WTC11 (cell line): ENCODE measurements at regions not wholly inside any gene's neighbourhood (a gene's known extent, or its start where the extent isn't known, plus 50 kb on each side); places are given as distances from the start of the nearest gene placed in this dataset.

Source experiments
- ATAC-seq: fragments of 200-7000 bp; cut with Tn5 transposase; 2 replicates; pipeline ENCODE4 v1.10.0; 2021; ENCODE audit warnings: mild to moderate bottlenecking, moderate library complexity
- CTCF ChIA-PET: fragments of 300-600 bp; sonication (Branson Sonifier 250); formaldehyde crosslinking; loops from one replicate; lab custom pipeline; 2021; ENCODE audit warnings: antibody characterized with exemption; lab: Charles Lee
- POLR2A ChIA-PET: fragments of 350-600 bp; sonication (Branson Sonifier 250); formaldehyde crosslinking; loops from one replicate; lab custom pipeline; 2021; ENCODE audit warnings: antibody characterized with exemption; lab: Charles Lee
- DNase-seq: peaks from one replicate; pipeline ENCODE4 v3.0.0; 2021; ENCODE audit warnings: low spot score
- H3K27ac Mint-ChIP-seq: 2 replicates; pipeline ENCODE4 v1.8.0; 2021; ENCODE audit warnings: mixed read lengths
- H3K27me3 Mint-ChIP-seq: 2 replicates; pipeline ENCODE4 v1.8.0; 2021; ENCODE audit warnings: low read depth, mild to moderate bottlenecking, moderate library complexity, mixed read lengths
- H3K36me3 Mint-ChIP-seq: 2 replicates; pipeline ENCODE4 v1.8.0; 2021; ENCODE audit warnings: mixed read lengths
- H3K4me1 Mint-ChIP-seq: 2 replicates; pipeline ENCODE4 v1.8.0; 2022; ENCODE audit warnings: mixed read lengths
- H3K4me3 Mint-ChIP-seq: 2 replicates; pipeline ENCODE4 v1.8.0; 2021; ENCODE audit warnings: mild to moderate bottlenecking, moderate library complexity, mixed read lengths
- H3K9me3 Mint-ChIP-seq: 2 replicates; pipeline ENCODE4 v1.8.0; 2021; ENCODE audit warnings: mixed read lengths
- EMX1 ChIP-seq: fragments of 250-450 bp; sonication (Bioruptor Pico); IDR thresholded peaks from 2 replicates; pipeline ENCODE4 v1.8.0; 2021; ENCODE audit warnings: mild to moderate bottlenecking
- GABPB1 ChIP-seq: sonication (generic); formaldehyde crosslinking; IDR thresholded peaks from 2 replicates; pipeline ENCODE4 v1.8.1; 2023; ENCODE audit warnings: mild to moderate bottlenecking, missing genetic modification reagents
- GRHL2 ChIP-seq: fragments of 250-450 bp; sonication (Bioruptor Pico); IDR thresholded peaks from 2 replicates; pipeline ENCODE4 v1.8.0; 2022; ENCODE audit warnings: mild to moderate bottlenecking, moderate library complexity; ENCODE audit not compliant: insufficient replicate concordance, severe bottlenecking
- MXD4 ChIP-seq: fragments of 250-450 bp; sonication (Bioruptor Pico); IDR thresholded peaks from 2 replicates; pipeline ENCODE4 v1.8.0; 2021; ENCODE audit warnings: mild to moderate bottlenecking, moderate library complexity, borderline replicate concordance
- NR1H2 ChIP-seq: sonication (generic); formaldehyde crosslinking; IDR thresholded peaks from 2 replicates; pipeline ENCODE4 v1.9.0; 2021; ENCODE audit warnings: mild to moderate bottlenecking, moderate library complexity, missing genetic modification reagents
- NR2C2 ChIP-seq: sonication (generic); formaldehyde crosslinking; IDR thresholded peaks from 2 replicates; pipeline ENCODE4 v1.8.0; 2022; ENCODE audit warnings: mild to moderate bottlenecking, missing genetic modification reagents
- ZNF232 ChIP-seq: sonication (generic); formaldehyde crosslinking; IDR thresholded peaks from 2 replicates; pipeline ENCODE4 v1.8.0; 2022; ENCODE audit warnings: mild to moderate bottlenecking, missing genetic modification reagents
- ZNF317 ChIP-seq: sonication (generic); formaldehyde crosslinking; IDR thresholded peaks from 2 replicates; pipeline ENCODE4 v1.8.1; 2023; ENCODE audit warnings: low read depth, mild to moderate bottlenecking, moderate library complexity, missing genetic modification reagents, borderline replicate concordance
- ZNF423 ChIP-seq: fragments of 250-450 bp; sonication (Bioruptor Pico); IDR thresholded peaks from 2 replicates; pipeline ENCODE4 v2.1.2; 2022; ENCODE audit warnings: mild to moderate bottlenecking, moderate library complexity
- TF ChIP-seq, protein P1 (sequence below): sonication (generic); formaldehyde crosslinking; IDR thresholded peaks from 2 replicates; pipeline ENCODE4 v1.8.0; 2023; ENCODE audit warnings: mild to moderate bottlenecking, missing genetic modification reagents
- TF ChIP-seq, protein P2 (sequence below): sonication (generic); formaldehyde crosslinking; IDR thresholded peaks from 2 replicates; pipeline ENCODE4 v1.8.1; 2022; ENCODE audit warnings: mild to moderate bottlenecking, missing genetic modification reagents, moderate library complexity, borderline replicate concordance
- TF ChIP-seq, protein P3 (sequence below): sonication (generic); formaldehyde crosslinking; conservative IDR thresholded peaks from 2 replicates; pipeline ENCODE4 v1.8.1; 2023; ENCODE audit warnings: mild to moderate bottlenecking, low read depth, missing genetic modification reagents, moderate library complexity
- TF ChIP-seq, protein P4 (sequence below): sonication (generic); formaldehyde crosslinking; IDR thresholded peaks from 2 replicates; pipeline ENCODE4 v1.8.0; 2022; ENCODE audit warnings: mild to moderate bottlenecking, missing genetic modification reagents
- TF ChIP-seq, protein P5 (sequence below): sonication (generic); formaldehyde crosslinking; IDR thresholded peaks from 2 replicates; pipeline ENCODE4 v1.8.1; 2023; ENCODE audit warnings: mild to moderate bottlenecking, missing genetic modification reagents
- TF ChIP-seq, protein P6 (sequence below): sonication (generic); formaldehyde crosslinking; IDR thresholded peaks from 2 replicates; pipeline ENCODE4 v1.8.1; 2023; ENCODE audit warnings: mild to moderate bottlenecking, missing genetic modification reagents
- TF ChIP-seq, protein P7 (sequence below): sonication (generic); formaldehyde crosslinking; IDR thresholded peaks from 2 replicates; pipeline ENCODE4 v1.8.0; 2022; ENCODE audit warnings: mild to moderate bottlenecking, missing genetic modification reagents

DNA sequence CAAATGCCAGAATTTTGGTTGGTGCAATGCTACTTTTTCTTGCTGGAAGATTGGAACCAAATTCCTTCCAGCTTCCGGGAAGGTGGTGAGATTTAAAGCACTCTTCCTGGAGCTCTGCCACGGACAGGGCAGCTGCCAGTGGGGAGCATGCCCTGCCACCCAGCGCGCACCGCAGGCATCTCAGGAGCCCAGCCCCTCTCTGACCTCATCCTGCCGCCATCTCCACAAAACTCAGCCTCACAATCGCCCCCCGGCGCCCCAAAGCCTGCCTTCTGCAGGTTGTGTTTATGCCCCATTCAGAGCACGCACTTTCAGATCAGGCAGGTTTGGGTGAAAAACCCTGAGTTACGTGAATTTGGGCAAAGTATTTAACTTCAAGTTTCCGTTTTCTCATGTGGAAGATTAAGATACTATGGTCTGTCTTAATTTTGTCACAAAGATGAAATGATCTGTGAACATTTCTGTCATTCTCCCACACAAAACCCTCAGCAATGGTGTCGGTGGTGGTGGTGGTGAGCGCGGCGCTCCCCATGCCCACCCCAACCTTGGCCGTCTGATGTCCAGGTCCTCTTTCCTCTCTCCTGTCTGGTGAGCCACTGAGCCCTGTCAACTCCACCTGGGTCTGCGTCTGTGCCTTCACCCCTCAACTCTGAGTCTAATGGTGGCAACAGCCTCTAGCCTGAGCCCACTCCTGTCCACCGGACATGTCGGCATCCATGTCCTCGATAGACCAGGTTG lies 282.8 kb upstream of the SALL3 start (continued):
- TF ChIP-seq, protein P1, sequence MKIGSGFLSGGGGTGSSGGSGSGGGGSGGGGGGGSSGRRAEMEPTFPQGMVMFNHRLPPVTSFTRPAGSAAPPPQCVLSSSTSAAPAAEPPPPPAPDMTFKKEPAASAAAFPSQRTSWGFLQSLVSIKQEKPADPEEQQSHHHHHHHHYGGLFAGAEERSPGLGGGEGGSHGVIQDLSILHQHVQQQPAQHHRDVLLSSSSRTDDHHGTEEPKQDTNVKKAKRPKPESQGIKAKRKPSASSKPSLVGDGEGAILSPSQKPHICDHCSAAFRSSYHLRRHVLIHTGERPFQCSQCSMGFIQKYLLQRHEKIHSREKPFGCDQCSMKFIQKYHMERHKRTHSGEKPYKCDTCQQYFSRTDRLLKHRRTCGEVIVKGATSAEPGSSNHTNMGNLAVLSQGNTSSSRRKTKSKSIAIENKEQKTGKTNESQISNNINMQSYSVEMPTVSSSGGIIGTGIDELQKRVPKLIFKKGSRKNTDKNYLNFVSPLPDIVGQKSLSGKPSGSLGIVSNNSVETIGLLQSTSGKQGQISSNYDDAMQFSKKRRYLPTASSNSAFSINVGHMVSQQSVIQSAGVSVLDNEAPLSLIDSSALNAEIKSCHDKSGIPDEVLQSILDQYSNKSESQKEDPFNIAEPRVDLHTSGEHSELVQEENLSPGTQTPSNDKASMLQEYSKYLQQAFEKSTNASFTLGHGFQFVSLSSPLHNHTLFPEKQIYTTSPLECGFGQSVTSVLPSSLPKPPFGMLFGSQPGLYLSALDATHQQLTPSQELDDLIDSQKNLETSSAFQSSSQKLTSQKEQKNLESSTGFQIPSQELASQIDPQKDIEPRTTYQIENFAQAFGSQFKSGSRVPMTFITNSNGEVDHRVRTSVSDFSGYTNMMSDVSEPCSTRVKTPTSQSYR (CRISPR knock-in tag), result no peak

DNA sequence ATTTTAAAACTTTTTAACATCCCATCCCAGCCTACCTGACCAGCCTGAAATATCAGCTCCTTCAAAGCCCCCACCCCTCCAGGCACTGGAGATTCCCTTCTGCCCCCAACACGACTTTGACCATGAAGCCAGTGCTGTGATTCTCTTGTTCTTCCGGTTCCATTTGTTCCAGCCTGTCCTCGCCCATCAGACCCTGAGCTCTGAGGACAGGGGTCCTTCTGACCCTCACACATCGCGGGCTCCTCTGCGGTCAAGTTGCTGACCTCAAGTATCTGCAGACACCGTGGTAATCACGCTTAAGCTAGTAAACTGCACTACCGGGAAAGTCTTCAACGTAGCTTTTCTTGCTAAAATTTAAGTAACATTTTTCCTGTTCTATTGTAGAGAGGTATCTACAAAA lies 282.2 kb upstream of the SALL3 start:
- DNase-seq (no peak), ATAC-seq (no peak)
- TF ChIP-seq MXD4 (CRISPR knock-in tag) (no peak), NR2C2 (CRISPR knock-in tag) (no peak), ZNF232 (no peak), GRHL2 (CRISPR knock-in tag) (no peak), ZNF317 (CRISPR knock-in tag) (no peak), ZNF423 (CRISPR knock-in tag) (no peak)
- TF ChIP-seq, protein P2, sequence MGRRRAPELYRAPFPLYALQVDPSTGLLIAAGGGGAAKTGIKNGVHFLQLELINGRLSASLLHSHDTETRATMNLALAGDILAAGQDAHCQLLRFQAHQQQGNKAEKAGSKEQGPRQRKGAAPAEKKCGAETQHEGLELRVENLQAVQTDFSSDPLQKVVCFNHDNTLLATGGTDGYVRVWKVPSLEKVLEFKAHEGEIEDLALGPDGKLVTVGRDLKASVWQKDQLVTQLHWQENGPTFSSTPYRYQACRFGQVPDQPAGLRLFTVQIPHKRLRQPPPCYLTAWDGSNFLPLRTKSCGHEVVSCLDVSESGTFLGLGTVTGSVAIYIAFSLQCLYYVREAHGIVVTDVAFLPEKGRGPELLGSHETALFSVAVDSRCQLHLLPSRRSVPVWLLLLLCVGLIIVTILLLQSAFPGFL, result no peak
- TF ChIP-seq, protein P3, sequence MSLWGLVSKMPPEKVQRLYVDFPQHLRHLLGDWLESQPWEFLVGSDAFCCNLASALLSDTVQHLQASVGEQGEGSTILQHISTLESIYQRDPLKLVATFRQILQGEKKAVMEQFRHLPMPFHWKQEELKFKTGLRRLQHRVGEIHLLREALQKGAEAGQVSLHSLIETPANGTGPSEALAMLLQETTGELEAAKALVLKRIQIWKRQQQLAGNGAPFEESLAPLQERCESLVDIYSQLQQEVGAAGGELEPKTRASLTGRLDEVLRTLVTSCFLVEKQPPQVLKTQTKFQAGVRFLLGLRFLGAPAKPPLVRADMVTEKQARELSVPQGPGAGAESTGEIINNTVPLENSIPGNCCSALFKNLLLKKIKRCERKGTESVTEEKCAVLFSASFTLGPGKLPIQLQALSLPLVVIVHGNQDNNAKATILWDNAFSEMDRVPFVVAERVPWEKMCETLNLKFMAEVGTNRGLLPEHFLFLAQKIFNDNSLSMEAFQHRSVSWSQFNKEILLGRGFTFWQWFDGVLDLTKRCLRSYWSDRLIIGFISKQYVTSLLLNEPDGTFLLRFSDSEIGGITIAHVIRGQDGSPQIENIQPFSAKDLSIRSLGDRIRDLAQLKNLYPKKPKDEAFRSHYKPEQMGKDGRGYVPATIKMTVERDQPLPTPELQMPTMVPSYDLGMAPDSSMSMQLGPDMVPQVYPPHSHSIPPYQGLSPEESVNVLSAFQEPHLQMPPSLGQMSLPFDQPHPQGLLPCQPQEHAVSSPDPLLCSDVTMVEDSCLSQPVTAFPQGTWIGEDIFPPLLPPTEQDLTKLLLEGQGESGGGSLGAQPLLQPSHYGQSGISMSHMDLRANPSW (CRISPR knock-in tag), result no peak
- TF ChIP-seq, protein P4, sequence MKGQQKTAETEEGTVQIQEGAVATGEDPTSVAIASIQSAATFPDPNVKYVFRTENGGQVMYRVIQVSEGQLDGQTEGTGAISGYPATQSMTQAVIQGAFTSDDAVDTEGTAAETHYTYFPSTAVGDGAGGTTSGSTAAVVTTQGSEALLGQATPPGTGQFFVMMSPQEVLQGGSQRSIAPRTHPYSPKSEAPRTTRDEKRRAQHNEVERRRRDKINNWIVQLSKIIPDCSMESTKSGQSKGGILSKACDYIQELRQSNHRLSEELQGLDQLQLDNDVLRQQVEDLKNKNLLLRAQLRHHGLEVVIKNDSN (CRISPR knock-in tag), result no peak
- TF ChIP-seq, protein P5, sequence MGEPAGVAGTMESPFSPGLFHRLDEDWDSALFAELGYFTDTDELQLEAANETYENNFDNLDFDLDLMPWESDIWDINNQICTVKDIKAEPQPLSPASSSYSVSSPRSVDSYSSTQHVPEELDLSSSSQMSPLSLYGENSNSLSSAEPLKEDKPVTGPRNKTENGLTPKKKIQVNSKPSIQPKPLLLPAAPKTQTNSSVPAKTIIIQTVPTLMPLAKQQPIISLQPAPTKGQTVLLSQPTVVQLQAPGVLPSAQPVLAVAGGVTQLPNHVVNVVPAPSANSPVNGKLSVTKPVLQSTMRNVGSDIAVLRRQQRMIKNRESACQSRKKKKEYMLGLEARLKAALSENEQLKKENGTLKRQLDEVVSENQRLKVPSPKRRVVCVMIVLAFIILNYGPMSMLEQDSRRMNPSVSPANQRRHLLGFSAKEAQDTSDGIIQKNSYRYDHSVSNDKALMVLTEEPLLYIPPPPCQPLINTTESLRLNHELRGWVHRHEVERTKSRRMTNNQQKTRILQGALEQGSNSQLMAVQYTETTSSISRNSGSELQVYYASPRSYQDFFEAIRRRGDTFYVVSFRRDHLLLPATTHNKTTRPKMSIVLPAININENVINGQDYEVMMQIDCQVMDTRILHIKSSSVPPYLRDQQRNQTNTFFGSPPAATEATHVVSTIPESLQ (CRISPR knock-in tag), result no peak
- POLR2A ChIA-PET, result no interaction called here
- no peak overlapping the region for H3K4me3 Mint-ChIP-seq
- H3K4me1 Mint-ChIP-seq, result peaks cover 13% of the 10 kb centered on the region
- CTCF ChIA-PET, result no interaction called here
- H3K9me3 Mint-ChIP-seq, result peaks cover 32% of the 10 kb centered on the region
- H3K36me3 Mint-ChIP-seq, result peaks cover 28% of the 10 kb centered on the region
- H3K27ac Mint-ChIP-seq, result no peak overlapping the region
- peaks cover 7% of the 10 kb centered on the region; the same call in 1 of the 2 replicates for H3K27me3 Mint-ChIP-seq

DNA sequence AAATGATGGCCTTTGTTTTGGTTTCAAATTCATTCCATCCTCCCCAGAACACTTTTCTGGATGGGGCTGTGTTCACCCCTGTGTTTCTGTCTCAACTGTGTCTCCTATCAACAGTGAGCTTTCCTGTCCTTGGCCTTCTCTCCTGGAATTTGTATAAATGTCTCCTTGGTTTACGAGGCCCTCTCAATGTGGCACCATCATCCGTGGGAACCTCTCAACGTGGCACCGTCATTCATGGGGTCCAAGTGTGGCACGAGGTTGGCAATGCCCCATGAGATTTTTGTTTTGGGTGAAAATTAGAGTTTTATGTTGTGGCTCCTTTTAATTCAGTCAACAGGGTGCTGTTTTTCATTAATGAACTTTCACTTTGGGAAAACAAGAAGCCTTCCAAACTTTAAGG lies 280.7 kb upstream of the SALL3 start:
- POLR2A ChIA-PET, result no interaction called here
- peaks cover 31% of the 10 kb centered on the region for H3K9me3 Mint-ChIP-seq
- ATAC-seq (no peak), DNase-seq (no peak)
- H3K27me3 Mint-ChIP-seq, result peaks cover 7% of the 10 kb centered on the region; the same call in 1 of the 2 replicates
- H3K4me3 Mint-ChIP-seq, result no peak overlapping the region
- H3K27ac Mint-ChIP-seq, result no peak overlapping the region
- CTCF ChIA-PET, result no interaction called here
- peaks cover 17% of the 10 kb centered on the region for H3K4me1 Mint-ChIP-seq
- H3K36me3 Mint-ChIP-seq, result peaks cover 33% of the 10 kb centered on the region
- TF ChIP-seq, protein P6, sequence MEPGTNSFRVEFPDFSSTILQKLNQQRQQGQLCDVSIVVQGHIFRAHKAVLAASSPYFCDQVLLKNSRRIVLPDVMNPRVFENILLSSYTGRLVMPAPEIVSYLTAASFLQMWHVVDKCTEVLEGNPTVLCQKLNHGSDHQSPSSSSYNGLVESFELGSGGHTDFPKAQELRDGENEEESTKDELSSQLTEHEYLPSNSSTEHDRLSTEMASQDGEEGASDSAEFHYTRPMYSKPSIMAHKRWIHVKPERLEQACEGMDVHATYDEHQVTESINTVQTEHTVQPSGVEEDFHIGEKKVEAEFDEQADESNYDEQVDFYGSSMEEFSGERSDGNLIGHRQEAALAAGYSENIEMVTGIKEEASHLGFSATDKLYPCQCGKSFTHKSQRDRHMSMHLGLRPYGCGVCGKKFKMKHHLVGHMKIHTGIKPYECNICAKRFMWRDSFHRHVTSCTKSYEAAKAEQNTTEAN (CRISPR knock-in tag), result no peak
- TF ChIP-seq EMX1 (no peak), NR1H2 (no peak), GABPB1 (no peak)
- TF ChIP-seq, protein P1 (CRISPR knock-in tag), result no peak
- TF ChIP-seq, protein P7, sequence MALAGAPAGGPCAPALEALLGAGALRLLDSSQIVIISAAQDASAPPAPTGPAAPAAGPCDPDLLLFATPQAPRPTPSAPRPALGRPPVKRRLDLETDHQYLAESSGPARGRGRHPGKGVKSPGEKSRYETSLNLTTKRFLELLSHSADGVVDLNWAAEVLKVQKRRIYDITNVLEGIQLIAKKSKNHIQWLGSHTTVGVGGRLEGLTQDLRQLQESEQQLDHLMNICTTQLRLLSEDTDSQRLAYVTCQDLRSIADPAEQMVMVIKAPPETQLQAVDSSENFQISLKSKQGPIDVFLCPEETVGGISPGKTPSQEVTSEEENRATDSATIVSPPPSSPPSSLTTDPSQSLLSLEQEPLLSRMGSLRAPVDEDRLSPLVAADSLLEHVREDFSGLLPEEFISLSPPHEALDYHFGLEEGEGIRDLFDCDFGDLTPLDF (CRISPR knock-in tag), result no peak
